GM12892 (cell line): ENCODE measurements at regions not wholly inside any gene's neighbourhood (a gene's known extent, or its start where the extent isn't known, plus 50 kb on each side); places are given as distances from the start of the nearest gene placed in this dataset.

Experiments used
- POLR2A ChIP-seq: IDR thresholded peaks from 2 replicates; pipeline ENCODE4 v1.6.1; 2011; ENCODE audit warnings: low read depth, low read length, control low read depth
- POLR2AphosphoS5 ChIP-seq: IDR thresholded peaks from 2 replicates; pipeline ENCODE4 v1.6.1; 2011; ENCODE audit warnings: low read depth, low read length, control low read depth

- TF ChIP-seq POLR2AphosphoS5, result no peak
- TF ChIP-seq POLR2A, result no peak
Observed at GRCh38 chr10:91032611-91033206, 111.8 kb upstream of the ANKRD1 start.
